ENCODE measurements at regions not wholly inside any gene's neighbourhood (a gene's known extent, or its start where the extent isn't known, plus 50 kb on each side); places are given as distances from the start of the nearest gene placed in this dataset.

- DNase-seq = no peak
These were observed 88.4 kb upstream of the CALM2 start for GRCh38 chr2:47264686-47265085.

GRCh38 chr2:47264143-47264542 lies 87.8 kb upstream of the CALM2 start:
- DNase-seq = no peak

GRCh38 chr2:47262657-47263056 lies 86.3 kb upstream of the CALM2 start:
- DNase-seq = no peak

GRCh38 chr2:47260971-47261370 lies 84.7 kb upstream of the CALM2 start:
- no peak for DNase-seq

- DNase-seq = no peak
These were observed 83.5 kb upstream of the CALM2 start for GRCh38 chr2:47259829-47260228.

- DNase-seq = no peak
These were observed 81.6 kb upstream of the CALM2 start for GRCh38 chr2:47257946-47258348.

GRCh38 chr2:47256416-47257087 lies 80.2 kb upstream of the CALM2 start:
- no peak for DNase-seq

- DNase-seq = no peak
These were observed 79.5 kb upstream of the CALM2 start for GRCh38 chr2:47255794-47256193.

- no peak for DNase-seq
These were observed 78.2 kb upstream of the CALM2 start for GRCh38 chr2:47254464-47254863.

- no peak for DNase-seq
These were observed 77.1 kb upstream of the CALM2 start for GRCh38 chr2:47253447-47253846.

GRCh38 chr2:47251404-47251675 lies 75.0 kb upstream of the CALM2 start:
- DNase-seq = no peak

GRCh38 chr2:47250586-47251403 lies 74.5 kb upstream of the CALM2 start:
- peak; percentile 97 for DNase-seq

GRCh38 chr2:47249931-47250330 lies 73.6 kb upstream of the CALM2 start:
- no peak for DNase-seq

GRCh38 chr2:47249157-47249900 lies 73.0 kb upstream of the CALM2 start:
- peak; percentile 67 for DNase-seq

GRCh38 chr2:47243596-47244323 lies 67.4 kb upstream of the CALM2 start:
- no peak for DNase-seq

GRCh38 chr2:47241715-47242114 lies 65.4 kb upstream of the CALM2 start:
- no peak for DNase-seq

- DNase-seq = no peak
These were observed 63.0 kb upstream of the CALM2 start for GRCh38 chr2:47239119-47239969.

GRCh38 chr2:47238638-47239037 lies 62.3 kb upstream of the CALM2 start:
- DNase-seq = no peak

- no peak for DNase-seq
These were observed 61.3 kb upstream of the CALM2 start for GRCh38 chr2:47237375-47238334.

- no peak for DNase-seq
These were observed 60.3 kb upstream of the CALM2 start for GRCh38 chr2:47236503-47237215.
